Eye (tissue), 1 donor: ENCODE measurements at regions not wholly inside any gene's neighbourhood (a gene's known extent, or its start where the extent isn't known, plus 50 kb on each side); places are given as distances from the start of the nearest gene placed in this dataset.
A peak's percentile ranks its signal among the peaks of the same experiment; 100 is the strongest.

Experiments used
- DNase-seq: peaks from one replicate; pipeline ENCODE4 v3.0.0-alpha.2; 2015

GRCh38 chr18:41444943-41445342, 510.1 kb upstream of the PIK3C3 start:
- no peak for DNase-seq

- DNase-seq = no peak
Measured at GRCh38 chr18:41436772-41437171, 518.3 kb upstream of the PIK3C3 start.

- no peak for DNase-seq
Measured at GRCh38 chr18:41418598-41418997, 536.4 kb upstream of the PIK3C3 start.

- no peak for DNase-seq
Measured at GRCh38 chr18:41416044-41416443, 539.0 kb upstream of the PIK3C3 start.

- DNase-seq = no peak
Measured at GRCh38 chr18:41410006-41410405, 545.0 kb upstream of the PIK3C3 start.

DNA sequence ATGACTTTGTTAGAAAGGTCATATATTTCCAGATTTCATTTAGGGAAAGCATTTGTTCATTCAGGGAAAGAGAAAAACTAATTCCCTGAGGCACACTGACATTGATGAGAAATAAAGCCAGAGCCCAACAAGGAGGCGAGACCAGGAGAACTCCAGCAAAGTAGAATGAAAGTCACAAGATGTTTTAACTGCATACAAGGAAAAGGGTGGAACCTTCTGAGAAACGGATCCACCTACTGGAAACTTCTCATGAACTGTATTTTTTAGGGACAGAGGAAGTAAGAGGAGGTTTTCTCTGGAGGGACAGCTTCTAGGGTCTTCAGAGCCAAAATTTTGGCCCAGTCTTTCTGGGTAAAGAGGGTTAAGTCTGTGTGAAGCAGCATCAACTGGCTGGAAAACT, 548.2 kb upstream of the PIK3C3 start:
- no peak for DNase-seq

DNA sequence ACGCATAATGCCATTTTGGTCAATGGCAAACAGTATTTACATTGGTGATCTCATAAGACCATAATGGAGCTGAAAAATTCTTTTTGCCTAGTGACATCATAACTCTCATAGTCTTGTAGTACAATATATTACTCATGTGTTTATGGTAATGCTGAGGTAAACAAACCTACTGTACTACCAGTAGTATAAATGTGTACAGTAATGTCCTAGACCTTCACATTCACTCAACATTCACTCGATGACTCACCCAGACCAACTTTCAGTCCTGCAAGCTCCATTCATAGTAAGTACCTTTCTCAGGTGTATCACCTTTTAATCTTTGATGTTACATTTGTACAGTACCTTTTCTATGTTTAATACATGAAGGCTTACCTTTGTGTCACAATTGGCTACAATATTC, 558.2 kb upstream of the PIK3C3 start:
- DNase-seq = no peak

DNA sequence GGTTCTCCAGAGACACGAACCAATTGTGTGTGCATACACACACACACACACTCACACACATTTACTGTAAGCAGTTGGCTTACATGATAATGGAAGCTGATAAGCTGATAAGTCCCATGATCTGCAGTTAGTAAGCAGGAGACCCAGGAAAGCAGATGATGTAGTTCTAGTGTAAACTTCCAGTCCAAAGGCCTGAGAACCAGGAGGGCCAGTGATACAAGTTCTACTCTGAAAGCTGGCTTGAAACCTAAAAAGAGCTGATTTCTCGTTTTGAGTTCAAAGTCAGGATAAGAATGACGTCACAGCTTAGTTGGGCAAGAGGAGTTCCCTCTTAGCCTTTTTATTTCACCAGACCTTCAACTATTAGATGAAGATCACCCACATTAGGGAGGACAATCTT, 558.8 kb upstream of the PIK3C3 start:
- DNase-seq = no peak

DNA sequence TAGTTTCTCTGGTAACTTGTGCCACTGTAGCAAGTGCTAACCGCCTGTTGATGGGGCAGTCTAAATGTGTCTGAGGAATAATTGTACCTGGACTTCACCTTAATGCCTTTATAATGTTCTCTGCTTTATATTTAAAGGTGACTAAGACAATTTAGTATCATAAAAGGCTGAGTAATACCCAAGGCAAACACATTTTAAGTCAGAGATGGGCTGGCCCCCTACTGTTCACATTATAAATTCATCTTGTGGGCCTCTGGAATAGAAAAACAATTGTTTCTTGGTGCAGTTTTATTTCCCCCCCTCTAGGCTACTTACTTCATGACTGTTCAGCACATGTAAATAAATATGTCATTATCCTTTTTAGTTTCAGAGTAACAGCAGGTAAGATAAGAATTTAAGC, 559.3 kb upstream of the PIK3C3 start:
- DNase-seq = no peak

DNA sequence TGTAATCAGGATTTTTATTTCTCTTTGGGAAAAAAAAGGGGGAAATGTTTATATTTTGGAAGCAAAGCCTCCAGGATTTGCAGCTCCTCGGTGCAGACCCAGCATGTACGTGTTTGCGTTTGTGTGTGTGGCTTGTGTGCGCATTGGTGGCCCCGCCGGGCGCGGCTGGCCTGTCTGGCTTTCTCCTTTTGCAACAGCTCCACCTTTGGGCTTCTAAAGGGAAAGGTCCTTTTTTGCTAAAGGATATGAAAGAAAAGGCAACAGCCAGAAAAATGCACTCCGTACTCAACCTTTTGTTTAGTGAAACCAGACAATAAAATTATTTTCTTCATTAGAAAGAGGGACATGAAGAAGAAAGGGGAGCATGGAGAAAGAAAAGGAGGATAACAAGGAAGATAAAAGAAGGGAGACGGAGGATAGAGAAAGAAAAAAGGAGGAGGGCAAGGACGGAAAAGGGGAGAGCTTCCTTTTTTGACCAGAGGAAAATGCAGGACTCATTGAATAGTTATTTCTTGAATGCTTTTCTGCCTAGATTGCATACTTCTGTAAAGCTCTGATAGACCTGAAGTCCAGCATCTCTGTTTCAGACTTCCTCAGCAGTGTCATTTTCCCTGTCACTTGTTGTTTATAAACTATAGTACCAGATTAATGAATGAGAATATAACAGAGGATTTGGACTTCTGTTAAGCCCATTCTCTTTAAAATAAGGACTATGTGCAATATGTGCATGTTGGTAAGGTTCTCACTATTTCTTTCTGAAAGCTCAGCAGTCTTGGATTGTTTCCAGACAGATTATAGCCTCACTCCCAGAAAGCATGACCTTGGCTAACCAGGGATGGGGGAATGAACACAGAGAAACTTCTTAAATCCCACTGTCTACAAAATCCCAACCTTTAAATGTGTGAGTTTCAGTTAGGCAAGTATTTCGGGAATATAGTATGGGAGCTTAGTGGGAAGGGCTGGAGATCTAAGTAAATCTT, 563.1 kb upstream of the PIK3C3 start:
- DNase-seq = peak; percentile 89

DNA sequence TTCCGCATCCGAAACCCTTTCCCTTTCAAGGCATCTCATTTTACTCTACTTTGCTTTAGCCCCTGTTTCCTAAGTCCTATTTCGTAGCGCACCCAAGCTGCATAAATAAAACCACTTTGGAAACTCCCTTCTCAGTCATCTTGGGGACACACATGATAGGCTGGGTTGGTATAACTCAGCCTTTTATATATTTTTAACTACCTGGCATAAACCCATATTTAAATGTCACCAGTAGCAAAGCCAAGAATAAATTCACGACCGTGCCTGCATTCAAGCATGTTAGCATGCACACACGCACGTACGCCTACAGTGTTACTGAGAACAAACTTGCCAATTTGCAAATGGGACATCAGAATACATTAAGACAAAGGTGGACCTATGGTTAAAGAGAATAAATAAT, 564.7 kb upstream of the PIK3C3 start:
- peak; percentile 32 for DNase-seq

- peak; percentile 66 for DNase-seq
Measured at GRCh38 chr18:41378598-41378997, 576.4 kb upstream of the PIK3C3 start.

- DNase-seq = no peak
Measured at GRCh38 chr18:41373612-41374011, 581.4 kb upstream of the PIK3C3 start.

DNA sequence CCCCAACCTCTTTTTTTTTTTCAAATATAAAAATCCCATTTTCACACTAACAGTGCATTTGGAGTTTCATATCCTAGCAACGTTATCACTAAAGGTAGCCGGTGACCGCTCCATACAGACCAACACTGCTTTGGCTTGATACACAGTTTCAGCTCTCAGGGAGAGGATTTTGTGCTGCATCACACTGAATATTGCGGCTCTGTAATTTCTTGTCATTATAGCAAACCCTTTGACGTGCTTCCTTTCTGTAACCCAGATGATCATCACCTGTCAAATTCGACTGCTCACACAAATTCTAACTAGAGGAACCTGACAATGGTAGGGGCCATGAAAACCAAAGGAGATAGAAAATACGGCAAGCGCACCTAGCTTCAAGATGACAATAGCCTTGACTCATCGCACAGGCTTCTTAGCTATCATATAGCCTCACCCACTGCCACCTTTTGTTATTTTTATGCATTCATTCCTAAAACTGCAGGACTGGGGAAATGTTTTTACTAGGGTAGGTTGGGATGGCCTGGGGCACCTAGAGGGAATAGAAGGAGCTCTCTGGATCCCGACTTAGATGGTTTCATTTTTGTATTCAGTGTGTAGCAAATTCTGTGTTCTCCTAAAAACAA, 582.9 kb upstream of the PIK3C3 start:
- no peak for DNase-seq

DNA sequence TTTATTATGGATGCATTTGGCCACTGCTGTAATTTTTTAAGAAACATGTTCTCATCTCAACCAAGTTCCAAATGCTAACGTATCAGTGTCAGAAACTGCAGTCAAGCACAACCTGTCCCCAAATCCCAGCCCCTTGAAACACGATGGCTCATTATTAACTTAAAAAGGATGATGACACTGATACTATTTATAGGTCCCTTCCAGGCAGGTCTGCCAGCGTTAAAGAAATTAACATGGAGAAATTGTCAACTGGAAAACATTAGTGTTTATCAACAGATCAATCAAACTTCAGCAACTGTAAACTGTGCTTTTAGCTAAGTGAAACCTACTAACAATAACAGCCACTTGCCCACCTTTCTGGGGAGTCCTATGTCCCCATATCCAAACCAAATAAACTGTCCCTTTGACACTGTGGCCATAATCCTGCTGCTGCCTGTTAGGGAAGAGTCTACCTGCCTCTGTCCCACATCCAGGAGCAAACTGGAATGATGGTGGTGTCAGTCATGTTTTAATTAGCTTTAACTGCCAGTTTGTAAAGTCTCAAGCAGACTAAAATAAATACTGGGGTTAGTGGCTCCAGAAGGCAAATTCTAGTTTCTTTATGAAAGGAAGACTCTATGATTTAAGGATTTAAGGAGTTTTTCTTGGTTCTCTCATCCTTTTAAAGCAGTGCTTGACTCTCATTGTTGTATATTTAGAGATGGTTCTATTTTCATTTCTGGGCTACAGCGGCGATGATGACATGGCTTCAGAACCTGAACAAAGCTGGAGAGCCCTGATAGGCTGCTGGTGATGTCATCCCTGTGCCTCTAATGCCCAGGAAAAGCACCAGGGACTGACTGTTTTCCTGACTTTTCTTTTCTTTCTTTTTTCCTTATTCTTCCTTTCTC, 583.6 kb upstream of the PIK3C3 start:
- no peak for DNase-seq

- no peak for DNase-seq
Measured at GRCh38 chr18:41370740-41371139, 584.3 kb upstream of the PIK3C3 start.

GRCh38 chr18:41357708-41358107, 597.3 kb upstream of the PIK3C3 start:
- no peak for DNase-seq

- DNase-seq = no peak
Measured at GRCh38 chr18:41353777-41354528, 601.1 kb upstream of the PIK3C3 start.

GRCh38 chr18:41351430-41351829, 603.6 kb upstream of the PIK3C3 start:
- DNase-seq = no peak

GRCh38 chr18:41347057-41347456, 608.0 kb upstream of the PIK3C3 start:
- no peak for DNase-seq

- DNase-seq = no peak
Measured at GRCh38 chr18:41343808-41344207, 611.2 kb upstream of the PIK3C3 start.

GRCh38 chr18:41338341-41338740, 616.7 kb upstream of the PIK3C3 start:
- no peak for DNase-seq

DNA sequence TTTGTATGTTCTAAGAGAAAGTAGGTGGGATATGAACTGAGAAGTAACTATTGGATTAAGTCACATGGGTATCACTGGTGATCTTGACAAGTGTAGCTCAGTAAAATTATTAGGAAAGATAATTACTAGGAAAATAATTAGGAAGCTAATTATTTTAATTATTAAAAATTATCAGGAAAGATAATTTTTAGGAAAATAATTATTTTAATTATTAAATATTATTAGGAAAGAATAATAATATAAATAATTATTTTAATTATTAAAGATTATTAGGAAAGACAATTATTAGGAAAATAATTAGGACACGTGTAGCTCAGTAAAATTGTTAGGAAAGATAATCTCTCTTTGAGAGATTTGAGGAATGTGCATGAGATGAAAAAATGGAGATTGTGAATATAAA, 623.4 kb upstream of the PIK3C3 start:
- DNase-seq = no peak
